ENCODE measurements at regions not wholly inside any gene's neighbourhood (a gene's known extent, or its start where the extent isn't known, plus 50 kb on each side); places are given as distances from the start of the nearest gene placed in this dataset.
A peak's percentile ranks its signal among the peaks of the same experiment; 100 is the strongest.

DNA sequence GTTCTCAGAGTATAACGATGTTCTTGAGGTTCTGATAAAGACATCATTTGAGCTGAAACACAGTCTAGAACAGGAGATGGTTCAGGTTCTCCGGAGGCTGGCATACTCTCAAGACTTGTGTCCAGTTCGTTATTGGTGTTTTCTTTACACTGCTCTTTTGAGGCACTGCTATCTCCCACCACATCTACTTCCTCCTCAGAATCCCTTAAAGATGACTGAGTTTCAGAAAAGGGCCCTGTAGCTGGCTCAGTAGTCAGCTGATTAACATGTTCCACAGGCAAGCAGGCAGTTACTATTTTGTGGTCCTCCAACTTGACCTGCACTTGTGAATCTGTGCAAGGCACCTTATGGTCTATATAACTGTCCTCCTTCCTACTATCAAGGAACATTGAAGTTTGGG lies 50.2 kb downstream of the ZZZ3 start:
- peak; percentile 14 for DNase-seq

DNA sequence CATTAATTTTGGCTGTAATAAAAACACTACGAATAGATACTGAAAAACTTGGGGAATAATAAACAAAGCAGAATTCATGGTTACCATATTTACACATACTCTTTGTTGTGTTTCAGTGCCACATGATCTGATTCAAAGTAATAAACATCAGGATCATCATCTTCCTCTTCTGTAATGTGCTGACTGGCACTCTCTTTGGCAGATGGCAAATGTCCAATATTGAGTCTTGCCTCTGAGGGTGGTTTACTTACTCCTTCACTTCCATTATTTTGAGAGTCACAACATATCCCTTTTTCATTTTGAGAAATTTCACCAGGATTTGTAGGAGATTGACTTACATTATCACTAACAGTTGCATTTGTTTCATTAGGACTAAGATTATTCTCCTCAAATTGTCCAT lies 50.7 kb downstream of the ZZZ3 start:
- no peak for DNase-seq

DNA sequence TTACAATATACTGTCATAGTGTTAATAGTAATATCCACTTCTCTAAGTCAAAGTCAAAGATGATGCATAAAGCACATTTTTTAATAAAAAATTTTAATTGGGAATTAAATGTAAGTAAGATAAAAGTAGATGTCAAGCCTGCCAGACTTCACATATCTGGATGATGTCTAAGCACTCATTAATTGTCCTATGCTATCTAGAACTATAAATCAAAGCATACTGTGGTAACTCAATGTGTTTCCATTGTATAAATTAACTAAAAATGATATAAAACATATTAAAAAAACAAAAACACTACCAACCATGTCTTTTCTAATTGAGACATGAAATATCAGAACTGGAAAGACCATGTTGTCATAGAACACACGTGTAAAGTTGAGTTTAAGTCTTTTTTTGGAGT lies 51.2 kb downstream of the ZZZ3 start:
- DNase-seq = no peak

DNA sequence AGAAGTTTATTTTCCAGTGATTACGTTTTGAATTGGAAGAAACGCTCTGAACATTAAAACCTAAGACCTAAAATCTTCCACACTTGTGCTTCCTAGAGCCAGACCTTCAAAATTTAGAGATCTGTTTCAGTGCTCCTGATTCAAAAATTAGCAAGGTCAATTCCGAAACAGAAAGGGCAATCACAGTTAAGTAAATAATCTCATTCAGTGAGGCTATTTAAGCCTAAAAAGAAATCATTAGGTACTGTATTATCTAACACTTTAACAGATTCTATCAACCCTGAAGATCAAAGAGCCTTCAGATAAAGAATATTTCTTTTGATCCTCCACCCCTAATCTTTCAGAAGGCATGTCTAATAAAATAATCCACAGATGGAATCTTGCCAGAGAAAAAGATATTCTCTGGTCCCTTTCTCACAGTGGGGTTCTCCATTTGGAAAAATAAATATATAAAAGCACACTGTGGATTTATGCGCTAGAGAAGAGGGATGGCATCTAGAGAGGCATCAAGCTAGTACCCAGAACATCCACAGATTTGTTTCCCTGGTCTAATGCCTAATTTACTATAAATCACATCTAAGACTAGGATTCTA lies 54.4 kb downstream of the ZZZ3 start:
- DNase-seq = no peak

DNA sequence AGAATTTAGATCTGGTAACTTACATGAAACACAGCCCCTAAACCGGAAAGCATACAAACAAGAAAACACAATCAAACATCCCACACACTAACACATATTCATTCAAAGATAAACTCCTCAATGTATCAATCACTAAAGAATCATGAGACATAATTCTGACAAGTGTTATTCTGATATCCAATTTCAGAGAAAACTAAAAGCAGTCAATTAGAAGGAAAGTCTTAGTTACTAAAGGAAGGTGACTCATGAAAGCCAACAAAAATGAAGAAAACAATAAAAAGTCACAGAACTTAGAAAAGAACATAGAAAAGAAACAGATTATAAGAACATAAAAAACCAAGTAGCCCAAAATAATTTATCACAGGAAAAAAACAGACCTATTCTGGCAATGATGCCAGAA lies 57.2 kb downstream of the ZZZ3 start:
- DNase-seq = no peak

DNA sequence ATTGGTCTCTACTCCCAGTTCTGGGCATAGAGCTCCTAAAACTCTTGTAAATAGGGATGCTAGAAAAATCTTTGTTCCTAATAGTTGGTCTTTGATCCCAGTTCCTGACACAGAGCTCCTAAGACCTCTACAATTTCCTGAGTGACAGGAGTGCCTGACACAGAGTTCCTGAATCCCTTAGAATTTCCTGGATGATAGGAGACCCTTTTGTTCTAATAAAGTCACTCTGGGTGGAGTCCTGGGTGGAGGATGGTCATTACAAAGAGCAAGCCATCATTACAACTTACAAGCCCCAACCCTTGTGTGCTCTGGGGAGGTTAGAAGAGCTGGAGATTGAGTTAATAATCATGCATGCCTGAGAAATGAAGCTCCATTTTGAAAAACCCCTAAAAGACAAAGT lies 58.4 kb downstream of the ZZZ3 start:
- no peak for DNase-seq

DNA sequence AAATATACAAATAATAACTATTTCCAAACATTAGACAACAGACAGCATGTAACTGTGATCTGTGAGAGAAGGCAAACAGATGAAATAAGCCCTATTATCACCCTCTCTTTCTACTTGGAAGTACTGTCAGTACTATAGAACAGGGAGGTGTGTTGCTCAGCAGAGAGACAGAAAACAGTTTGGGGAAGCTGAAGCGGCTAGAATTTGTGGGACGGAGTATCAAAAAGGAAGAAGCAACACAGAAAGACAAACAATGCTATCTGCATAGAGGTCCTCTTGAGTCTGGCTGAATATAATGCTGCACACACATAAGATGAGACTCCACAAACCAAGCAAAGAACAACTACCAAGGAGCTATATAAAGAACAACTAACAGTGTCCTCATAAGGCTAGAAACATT lies 59.4 kb downstream of the ZZZ3 start:
- no peak for DNase-seq

DNA sequence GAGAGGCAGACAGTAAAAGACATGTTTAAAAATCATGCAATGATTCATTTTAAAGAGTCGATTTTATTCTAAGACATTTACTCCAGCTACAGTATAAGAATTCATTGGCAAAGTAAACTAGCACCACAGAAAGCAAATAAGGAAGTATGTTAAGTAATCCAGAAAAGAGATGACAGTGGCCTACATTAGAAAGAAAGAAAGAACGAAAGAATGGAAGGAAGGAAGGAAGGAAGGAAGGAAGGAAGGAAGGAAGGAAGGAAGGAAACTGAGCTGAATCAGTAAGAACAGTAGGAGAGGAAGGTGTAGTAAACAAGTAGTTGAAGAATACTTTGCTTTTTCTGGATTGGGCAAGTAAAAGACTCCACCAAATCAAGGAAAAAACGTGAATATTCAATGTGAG lies 62.2 kb downstream of the ZZZ3 start:
- no peak for DNase-seq

DNA sequence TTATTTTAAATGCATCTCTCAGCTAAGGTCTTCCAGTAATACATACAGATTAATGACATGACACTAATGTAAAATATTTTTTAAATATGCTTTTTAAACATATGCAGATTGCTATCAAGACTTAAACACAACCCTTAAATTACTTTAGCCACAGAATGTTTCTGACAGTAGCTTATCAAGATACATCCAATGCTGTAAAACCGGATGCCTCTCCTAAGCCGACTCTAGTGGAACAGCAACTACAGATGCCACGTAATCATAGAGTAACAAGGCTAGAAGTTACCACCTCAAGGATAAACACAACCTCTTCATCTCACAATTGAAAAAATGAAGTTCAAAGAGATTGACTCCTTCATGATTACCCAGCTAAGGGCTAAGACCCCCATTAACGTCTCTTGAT lies 68.4 kb downstream of the ZZZ3 start:
- no peak for DNase-seq

Data from GF-D8 (cell line).